ENCODE measurements at regions not wholly inside any gene's neighbourhood (a gene's known extent, or its start where the extent isn't known, plus 50 kb on each side); places are given as distances from the start of the nearest gene placed in this dataset.

GRCh38 chr4:12778191-12778590 is 705.9 kb downstream of the RAB28 start:
- no TSS peak for BruUV-seq (replicated peaks)
- no peak for TF ChIP-seq EZH2 (IDR thresholded peaks at IDR 0.05; ENCODE audit: borderline replicate concordance, low read depth, low read length, poor library complexity, severe bottlenecking)
- TF ChIP-seq, protein P1, sequence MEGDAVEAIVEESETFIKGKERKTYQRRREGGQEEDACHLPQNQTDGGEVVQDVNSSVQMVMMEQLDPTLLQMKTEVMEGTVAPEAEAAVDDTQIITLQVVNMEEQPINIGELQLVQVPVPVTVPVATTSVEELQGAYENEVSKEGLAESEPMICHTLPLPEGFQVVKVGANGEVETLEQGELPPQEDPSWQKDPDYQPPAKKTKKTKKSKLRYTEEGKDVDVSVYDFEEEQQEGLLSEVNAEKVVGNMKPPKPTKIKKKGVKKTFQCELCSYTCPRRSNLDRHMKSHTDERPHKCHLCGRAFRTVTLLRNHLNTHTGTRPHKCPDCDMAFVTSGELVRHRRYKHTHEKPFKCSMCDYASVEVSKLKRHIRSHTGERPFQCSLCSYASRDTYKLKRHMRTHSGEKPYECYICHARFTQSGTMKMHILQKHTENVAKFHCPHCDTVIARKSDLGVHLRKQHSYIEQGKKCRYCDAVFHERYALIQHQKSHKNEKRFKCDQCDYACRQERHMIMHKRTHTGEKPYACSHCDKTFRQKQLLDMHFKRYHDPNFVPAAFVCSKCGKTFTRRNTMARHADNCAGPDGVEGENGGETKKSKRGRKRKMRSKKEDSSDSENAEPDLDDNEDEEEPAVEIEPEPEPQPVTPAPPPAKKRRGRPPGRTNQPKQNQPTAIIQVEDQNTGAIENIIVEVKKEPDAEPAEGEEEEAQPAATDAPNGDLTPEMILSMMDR (conservative IDR thresholded peaks at IDR 0.05; ENCODE audit: low read depth, low read length), result no peak
- intact Hi-C loops (cut with micrococcal nuclease; ENCODE audit: unreplicated experiment), result no loop called here
- Histone ChIP-seq H3K27ac (ENCODE audit: low read depth, low read length, poor library complexity, severe bottlenecking) (no peak overlapping the region), H3K4me3 (ENCODE audit: low read depth, low read length, poor library complexity, severe bottlenecking) (no peak overlapping the region), H3K4me1 (ENCODE audit: insufficient read depth, low read length, poor library complexity, severe bottlenecking) (no peaks in the 10 kb centered on the region), H3K27me3 (replicated peaks; ENCODE audit: insufficient read depth, low read depth, low read length, poor library complexity) (no peaks in the 10 kb centered on the region), H3K36me3 (ENCODE audit: insufficient read depth, low read length, poor library complexity, severe bottlenecking) (no peaks in the 10 kb centered on the region), H3K9me3 (ENCODE audit: low read depth, low read length, poor library complexity, severe bottlenecking) (no peaks in the 10 kb centered on the region)
- ChIA-PET CTCF (no interaction called here), POLR2A (ENCODE audit: low non-redundant PET) (no interaction called here)
- DNase-seq (ENCODE audit: low spot score), result no peak

GRCh38 chr4:12770351-12770750 is 713.8 kb downstream of the RAB28 start:
- H3K4me3 ChIP-seq (ENCODE audit: low read depth, low read length, poor library complexity, severe bottlenecking), result no peak overlapping the region
- no peak for TF ChIP-seq EZH2 (IDR thresholded peaks at IDR 0.05; ENCODE audit: borderline replicate concordance, low read depth, low read length, poor library complexity, severe bottlenecking)
- TF ChIP-seq, protein P1 (conservative IDR thresholded peaks at IDR 0.05; ENCODE audit: low read depth, low read length), result no peak
- ChIA-PET POLR2A (ENCODE audit: low non-redundant PET) (no interaction called here), CTCF (no interaction called here)
- H3K27me3 ChIP-seq (replicated peaks; ENCODE audit: insufficient read depth, low read depth, low read length, poor library complexity), result no peaks in the 10 kb centered on the region
- no peak overlapping the region for H3K27ac ChIP-seq (ENCODE audit: low read depth, low read length, poor library complexity, severe bottlenecking)
- intact Hi-C loops (cut with micrococcal nuclease; ENCODE audit: unreplicated experiment), result no loop called here
- H3K4me1 ChIP-seq (ENCODE audit: insufficient read depth, low read length, poor library complexity, severe bottlenecking), result no peaks in the 10 kb centered on the region
- no peak for DNase-seq (ENCODE audit: low spot score)
- BruUV-seq (replicated peaks), result no TSS peak
- no peaks in the 10 kb centered on the region for H3K9me3 ChIP-seq (ENCODE audit: low read depth, low read length, poor library complexity, severe bottlenecking)
- H3K36me3 ChIP-seq (ENCODE audit: insufficient read depth, low read length, poor library complexity, severe bottlenecking), result no peaks in the 10 kb centered on the region

DNA sequence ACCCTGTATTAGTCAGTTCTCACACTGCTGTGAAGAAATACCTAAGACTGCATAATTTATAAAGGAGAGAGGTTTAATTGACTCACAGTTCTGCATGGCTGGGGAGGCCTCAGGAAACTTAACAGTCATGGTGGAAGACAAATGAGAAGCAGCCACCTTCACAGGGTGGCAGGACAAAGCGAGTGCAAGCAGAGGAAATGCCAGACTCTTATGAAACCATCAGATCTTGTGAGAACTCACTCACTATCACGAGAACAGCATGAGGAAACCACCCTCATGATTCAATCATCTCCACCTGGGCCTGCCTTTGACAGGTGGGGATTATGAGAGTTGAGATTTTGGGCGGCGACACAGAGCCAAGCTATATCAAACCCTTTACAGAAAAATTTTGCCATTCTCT is 722.4 kb downstream of the RAB28 start:
- CTCF ChIA-PET, result no interaction called here
- intact Hi-C loops (cut with micrococcal nuclease; ENCODE audit: unreplicated experiment), result no loop called here
- H3K36me3 ChIP-seq (ENCODE audit: insufficient read depth, low read length, poor library complexity, severe bottlenecking), result no peaks in the 10 kb centered on the region
- no peaks in the 10 kb centered on the region for H3K9me3 ChIP-seq (ENCODE audit: low read depth, low read length, poor library complexity, severe bottlenecking)
- BruUV-seq (replicated peaks), result no TSS peak
- DNase-seq (ENCODE audit: low spot score), result no peak
- no peak overlapping the region for H3K27ac ChIP-seq (ENCODE audit: low read depth, low read length, poor library complexity, severe bottlenecking)
- TF ChIP-seq, protein P1 (conservative IDR thresholded peaks at IDR 0.05; ENCODE audit: low read depth, low read length), result no peak
- TF ChIP-seq EZH2 (IDR thresholded peaks at IDR 0.05; ENCODE audit: borderline replicate concordance, low read depth, low read length, poor library complexity, severe bottlenecking), result no peak
- POLR2A ChIA-PET (ENCODE audit: low non-redundant PET), result no interaction called here
- no peaks in the 10 kb centered on the region for H3K4me1 ChIP-seq (ENCODE audit: insufficient read depth, low read length, poor library complexity, severe bottlenecking)
- no peak overlapping the region for H3K4me3 ChIP-seq (ENCODE audit: low read depth, low read length, poor library complexity, severe bottlenecking)
- no peaks in the 10 kb centered on the region for H3K27me3 ChIP-seq (replicated peaks; ENCODE audit: insufficient read depth, low read depth, low read length, poor library complexity)

Data from A673 (cell line).